Ectodermal cell (in vitro differentiated cells): ENCODE measurements at regions not wholly inside any gene's neighbourhood (a gene's known extent, or its start where the extent isn't known, plus 50 kb on each side); places are given as distances from the start of the nearest gene placed in this dataset.
"Not testable (repeated sequence)": the region's sequence is repeated elsewhere in the genome, so short reads cannot be mapped to it uniquely, and the experiment has no call there.

Experiments used
- H3K27ac ChIP-seq: 2 replicates; pipeline ENCODE4 v1.7.0; 2013; ENCODE audit warnings: mild to moderate bottlenecking, low read depth, low read length; ENCODE audit not compliant: insufficient read depth, poor library complexity, severe bottlenecking
- H3K27me3 ChIP-seq: 2 replicates; pipeline ENCODE4 v1.7.0; 2013; ENCODE audit warnings: mild to moderate bottlenecking, low read length; ENCODE audit not compliant: insufficient read depth, control insufficient read depth, poor library complexity, severe bottlenecking
- H3K36me3 ChIP-seq: one replicate; pipeline ENCODE4 v1.7.0; 2013; ENCODE audit warnings: low read length; ENCODE audit not compliant: control insufficient read depth, insufficient read depth
- H3K4me1 ChIP-seq: one replicate; pipeline ENCODE4 v1.7.0; 2013; ENCODE audit warnings: low read length; ENCODE audit not compliant: control insufficient read depth, insufficient read depth
- H3K4me3 ChIP-seq: 2 replicates; pipeline ENCODE4 v1.7.0; 2013; ENCODE audit warnings: low read depth, low read length, control low read depth; ENCODE audit not compliant: insufficient read depth
- H3K9me3 ChIP-seq: 2 replicates; pipeline ENCODE4 v1.7.0; 2013; ENCODE audit warnings: mild to moderate bottlenecking, low read length, moderate library complexity; ENCODE audit not compliant: control insufficient read depth
- WGBS, 2 experiments: methylation state at CpG; one replicate each; pipeline ENCODE4 v1.1.7; 2013; ENCODE audit warnings: missing lambda C conversion rate in 2 of 2; 5-methylcytosine and 5-hydroxymethylcytosine counted together

DNA sequence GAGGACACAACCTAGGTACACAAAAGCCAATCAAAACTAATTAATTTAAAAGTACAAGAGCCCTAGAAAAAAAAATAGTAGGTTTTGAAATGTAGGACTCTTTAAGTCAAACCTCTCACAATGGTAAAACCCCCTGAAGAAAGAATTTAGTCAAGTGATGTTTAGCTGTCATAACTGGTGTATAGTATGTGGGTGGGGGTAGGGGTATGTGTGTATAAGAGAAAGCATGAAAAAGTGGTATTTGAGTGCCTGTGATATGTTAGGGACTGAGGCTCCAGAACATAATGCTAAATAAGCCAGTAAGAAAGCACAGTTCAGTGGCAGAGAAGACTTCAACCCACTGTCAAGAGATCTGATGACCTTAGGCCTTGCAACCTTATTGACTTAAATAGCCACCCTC, 507.9 kb downstream of the TTLL7 start:
- H3K9me3 ChIP-seq, result no peaks in the 10 kb centered on the region
- no peak overlapping the region for H3K27ac ChIP-seq
- no peaks in the 10 kb centered on the region for H3K4me1 ChIP-seq
- H3K4me3 ChIP-seq, result no peak overlapping the region
- no peaks in the 10 kb centered on the region for H3K27me3 ChIP-seq
- no peaks in the 10 kb centered on the region for H3K36me3 ChIP-seq

- H3K4me1 ChIP-seq, H3K4me3 ChIP-seq, H3K36me3 ChIP-seq, H3K27me3 ChIP-seq, H3K9me3 ChIP-seq, H3K27ac ChIP-seq: not testable (repeated sequence)
Measured at GRCh38 chr1:83488105-83488504, 510.8 kb downstream of the TTLL7 start.

- not testable (repeated sequence) for H3K27me3 ChIP-seq, H3K36me3 ChIP-seq, H3K4me1 ChIP-seq, H3K9me3 ChIP-seq, H3K27ac ChIP-seq, H3K4me3 ChIP-seq
- 92% methylated on average over 1 of the region's 1 CpG for WGBS, 2 experiments
Measured at GRCh38 chr1:83487460-83487859, 511.5 kb downstream of the TTLL7 start.

DNA sequence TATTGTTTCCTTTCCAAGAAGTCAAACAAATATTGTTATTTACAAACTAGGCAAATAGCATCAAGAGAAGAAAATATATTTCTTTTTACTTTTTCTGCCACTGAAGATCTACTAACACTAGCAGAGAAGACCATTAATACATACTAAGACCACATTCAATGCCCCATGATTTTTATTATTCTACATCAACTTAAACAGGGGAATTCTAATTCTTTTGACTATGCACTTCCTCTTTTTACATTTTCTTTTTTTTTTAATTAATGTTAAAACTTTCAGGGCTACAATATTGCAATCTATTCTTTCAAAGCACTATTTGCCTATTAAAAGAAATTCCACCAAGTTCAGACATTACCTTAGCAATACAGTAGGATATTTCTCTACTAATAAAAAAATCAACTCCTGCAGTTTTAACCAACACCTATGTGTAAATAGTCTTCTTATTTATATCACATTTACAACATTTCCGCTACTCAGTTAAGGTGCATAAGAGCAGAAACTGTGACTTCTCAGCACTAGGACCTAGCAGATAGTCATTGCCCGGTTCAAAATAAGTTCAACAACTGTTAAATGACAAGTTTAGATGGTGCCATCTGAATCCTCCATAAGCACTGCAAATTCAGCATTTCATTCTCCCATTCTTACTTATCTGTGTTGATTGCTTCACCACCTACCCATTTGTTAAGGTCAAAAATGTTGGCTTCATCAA, 513.5 kb downstream of the TTLL7 start:
- 87 to 92% methylated on average over 2 of the region's 2 CpGs for WGBS, 2 experiments
- not testable (repeated sequence) for H3K9me3 ChIP-seq, H3K4me1 ChIP-seq, H3K27me3 ChIP-seq, H3K27ac ChIP-seq, H3K4me3 ChIP-seq, H3K36me3 ChIP-seq

DNA sequence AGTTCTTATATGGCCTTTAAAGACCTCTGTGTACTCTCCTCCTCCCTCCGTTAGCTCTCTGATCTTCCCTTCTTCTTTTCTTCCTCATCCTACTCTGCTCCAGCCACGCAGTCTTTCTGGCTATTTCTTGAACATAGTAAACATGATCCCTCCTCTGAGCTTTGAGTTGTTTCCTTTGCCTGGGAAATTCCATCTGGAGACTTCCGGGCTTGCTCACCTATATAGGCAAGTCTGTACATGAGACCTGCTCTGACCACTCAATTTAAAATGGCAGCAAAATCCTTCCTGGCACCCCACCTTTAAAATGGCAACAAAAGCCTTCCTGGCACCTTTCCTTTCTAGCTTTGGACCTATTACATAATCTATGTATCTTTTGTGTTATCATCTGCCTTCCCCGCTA, 517.6 kb downstream of the TTLL7 start:
- H3K27me3 ChIP-seq, H3K27ac ChIP-seq, H3K4me1 ChIP-seq, H3K4me3 ChIP-seq, H3K9me3 ChIP-seq, H3K36me3 ChIP-seq: not testable (repeated sequence)
- 86 to 100% methylated on average over 1 to 2 of the region's 4 CpGs for WGBS, 2 experiments

- not testable (repeated sequence) for H3K36me3 ChIP-seq, H3K9me3 ChIP-seq, H3K27me3 ChIP-seq, H3K4me3 ChIP-seq, H3K4me1 ChIP-seq, H3K27ac ChIP-seq
- WGBS, 2 experiments, result 93 to 95% methylated on average over 4 of the region's 5 CpGs
Measured at GRCh38 chr1:83479591-83480239, 519.2 kb downstream of the TTLL7 start.

DNA sequence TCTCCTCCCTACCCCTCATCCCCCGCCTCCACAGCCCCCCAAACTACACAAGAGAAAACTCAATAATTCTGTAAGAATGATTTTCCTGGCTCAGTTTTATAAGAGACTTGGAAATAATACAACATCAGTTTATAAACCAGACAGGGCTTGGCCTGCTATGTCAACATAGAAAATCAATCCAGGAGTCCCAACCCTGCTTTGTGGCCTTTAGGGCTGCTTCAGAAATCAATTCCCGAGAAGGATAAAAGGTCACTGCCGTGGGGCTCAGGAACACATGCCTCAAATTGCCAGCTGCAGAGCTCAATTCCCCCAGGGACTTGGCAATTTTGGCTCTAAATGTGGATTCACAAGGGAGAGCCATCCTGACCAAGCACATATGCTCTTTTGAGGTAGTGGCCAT, 520.8 kb downstream of the TTLL7 start:
- not testable (repeated sequence) for H3K9me3 ChIP-seq, H3K4me1 ChIP-seq, H3K4me3 ChIP-seq, H3K36me3 ChIP-seq, H3K27me3 ChIP-seq, H3K27ac ChIP-seq
- 92 to 97% methylated on average over 2 of the region's 3 CpGs for WGBS, 2 experiments

- not testable (repeated sequence) for H3K36me3 ChIP-seq, H3K9me3 ChIP-seq, H3K4me3 ChIP-seq, H3K4me1 ChIP-seq, H3K27me3 ChIP-seq, H3K27ac ChIP-seq
- no CpG with 5 or more reads among the region's 2 CpGs for WGBS, 2 experiments
Measured at GRCh38 chr1:83476518-83476917, 522.4 kb downstream of the TTLL7 start.

DNA sequence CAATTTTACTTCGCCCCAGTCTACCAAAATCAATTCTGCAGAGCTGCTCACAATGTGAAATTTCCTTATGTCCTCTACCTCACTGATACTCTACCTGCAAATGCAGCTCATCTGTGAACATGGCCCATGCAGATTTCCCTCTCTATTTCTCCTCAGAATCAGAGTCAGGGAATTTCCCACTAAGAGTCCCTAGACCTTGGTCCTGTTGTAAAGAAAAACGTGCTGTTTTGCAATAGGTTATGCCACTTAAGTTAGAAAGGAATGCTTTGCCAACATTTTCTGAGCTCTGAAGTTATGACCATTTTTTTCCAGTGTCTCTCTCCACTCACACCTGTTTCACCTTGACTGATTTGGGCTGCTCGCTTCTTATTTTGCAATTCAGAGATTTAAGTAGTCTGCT, 524.0 kb downstream of the TTLL7 start:
- H3K27ac ChIP-seq, H3K36me3 ChIP-seq, H3K4me1 ChIP-seq, H3K9me3 ChIP-seq, H3K27me3 ChIP-seq, H3K4me3 ChIP-seq: not testable (repeated sequence)
- 76 to 81% methylated on average over 2 of the region's 3 CpGs for WGBS, 2 experiments

GRCh38 chr1:83473986-83474385, 524.9 kb downstream of the TTLL7 start:
- H3K27ac ChIP-seq, H3K9me3 ChIP-seq, H3K36me3 ChIP-seq, H3K4me1 ChIP-seq, H3K27me3 ChIP-seq, H3K4me3 ChIP-seq: not testable (repeated sequence)
- 95 to 96% methylated on average over 3 of the region's 3 CpGs for WGBS, 2 experiments

DNA sequence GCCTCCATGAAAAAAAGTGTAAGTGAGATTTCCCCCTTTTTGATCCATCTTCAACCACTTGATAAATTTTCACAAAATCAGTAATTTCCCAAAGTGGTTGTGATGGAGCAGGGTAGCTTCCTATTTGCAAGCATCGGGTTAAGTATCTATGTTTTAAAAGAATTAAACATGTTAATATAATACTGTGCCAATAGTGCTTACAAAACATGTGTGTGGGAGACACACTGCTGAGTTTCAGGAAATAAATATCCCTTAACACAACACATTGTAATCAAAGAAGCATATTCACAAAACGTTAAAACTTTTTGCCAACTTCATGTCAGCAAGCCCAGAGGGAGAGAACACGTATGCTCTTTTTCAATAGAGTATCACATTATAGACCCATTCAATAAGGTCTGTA, 526.9 kb downstream of the TTLL7 start:
- H3K4me3 ChIP-seq, H3K36me3 ChIP-seq, H3K27me3 ChIP-seq, H3K9me3 ChIP-seq, H3K27ac ChIP-seq, H3K4me1 ChIP-seq: not testable (repeated sequence)
- 96 to 100% methylated on average over 1 to 2 of the region's 3 CpGs for WGBS, 2 experiments
